Pons (tissue), 1 donor: ENCODE measurements at regions not wholly inside any gene's neighbourhood (a gene's known extent, or its start where the extent isn't known, plus 50 kb on each side); places are given as distances from the start of the nearest gene placed in this dataset.
"Not testable (repeated sequence)": the region's sequence is repeated elsewhere in the genome, so short reads cannot be mapped to it uniquely, and the experiment has no call there.

Source experiments
- DNase-seq: peaks from one replicate; pipeline ENCODE4 v3.0.0-alpha.2; 2016; ENCODE audit warnings: low spot score

GRCh38 chr5:164115420-164115819, 610.0 kb downstream of the MAT2B start:
- no peak for DNase-seq

GRCh38 chr5:164119806-164120447, 614.5 kb downstream of the MAT2B start:
- no peak for DNase-seq

GRCh38 chr5:164127527-164127926, 622.1 kb downstream of the MAT2B start:
- no peak for DNase-seq

- DNase-seq, result no peak
These were observed 626.9 kb downstream of the MAT2B start for GRCh38 chr5:164132358-164132757.

GRCh38 chr5:164137095-164137494, 631.7 kb downstream of the MAT2B start:
- DNase-seq, result no peak

- no peak for DNase-seq
These were observed 634.0 kb downstream of the MAT2B start for GRCh38 chr5:164139423-164139822.

GRCh38 chr5:164145458-164145857, 640.0 kb downstream of the MAT2B start:
- no peak for DNase-seq

GRCh38 chr5:164146223-164146622, 640.8 kb downstream of the MAT2B start:
- no peak for DNase-seq

GRCh38 chr5:164148292-164148691, 642.9 kb downstream of the MAT2B start:
- DNase-seq, result no peak

GRCh38 chr5:164152539-164152938, 647.1 kb downstream of the MAT2B start:
- DNase-seq, result not testable (repeated sequence)

- no peak for DNase-seq
These were observed 648.2 kb downstream of the MAT2B start for GRCh38 chr5:164153469-164154172.

- no peak for DNase-seq
These were observed 665.4 kb downstream of the MAT2B start for GRCh38 chr5:164170814-164171213.

- no peak for DNase-seq
These were observed 669.7 kb downstream of the MAT2B start for GRCh38 chr5:164175083-164175482.

GRCh38 chr5:164179406-164179805, 674.0 kb downstream of the MAT2B start:
- no peak for DNase-seq

- no peak for DNase-seq
These were observed 676.2 kb downstream of the MAT2B start for GRCh38 chr5:164181604-164182003.

GRCh38 chr5:164184158-164184557, 678.7 kb downstream of the MAT2B start:
- DNase-seq, result no peak

- DNase-seq, result no peak
These were observed 679.6 kb downstream of the MAT2B start for GRCh38 chr5:164185000-164185399.

GRCh38 chr5:164186550-164186949, 681.1 kb downstream of the MAT2B start:
- no peak for DNase-seq

GRCh38 chr5:164187785-164188184, 682.4 kb downstream of the MAT2B start:
- DNase-seq, result no peak

GRCh38 chr5:164188733-164189148, 683.3 kb downstream of the MAT2B start:
- DNase-seq, result peak; percentile 55

- DNase-seq, result no peak
These were observed 685.8 kb downstream of the MAT2B start for GRCh38 chr5:164191240-164191639.

GRCh38 chr5:164202338-164202737, 696.9 kb downstream of the MAT2B start:
- DNase-seq, result no peak

GRCh38 chr5:164203581-164204225, 698.3 kb downstream of the MAT2B start:
- no peak for DNase-seq
